ENCODE measurements at regions not wholly inside any gene's neighbourhood (a gene's known extent, or its start where the extent isn't known, plus 50 kb on each side); places are given as distances from the start of the nearest gene placed in this dataset.

DNA sequence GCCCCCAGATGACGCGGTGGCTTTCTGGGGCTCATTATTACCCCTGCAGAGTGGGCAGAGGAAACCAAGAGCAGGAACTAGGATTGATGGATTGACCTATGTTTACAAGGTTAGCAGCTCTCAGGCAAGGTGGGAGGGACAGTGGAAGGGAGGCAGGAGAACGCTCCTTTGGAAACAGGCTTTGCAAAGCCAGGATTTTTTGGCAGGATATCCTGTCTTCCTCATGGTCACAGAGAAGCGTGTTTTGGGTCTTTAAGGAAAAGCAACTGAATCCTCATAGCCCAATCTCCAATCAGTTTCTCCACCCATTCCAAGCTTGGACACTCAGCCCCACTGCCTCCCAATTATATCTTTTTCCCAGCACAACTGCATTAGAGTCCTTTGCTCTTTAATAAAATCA, 105.6 kb upstream of the SOD1 start:
- ChIA-PET POLR2A (interaction anchor here (1.3 kb wide), 1 partner anchor 10 kb away, joined by 3 read pairs; no protein-coding TSS in a partner anchor), CTCF (interaction anchor here (1.0 to 1.6 kb wide), 6 partner anchors 8 to 95 kb away, joined by 3 to 8 read pairs (median 3); no protein-coding TSS in a partner anchor)
- Mint-ChIP-seq H3K36me3 (no peaks in the 10 kb centered on the region), H3K9me3 (0 out of 2 replicates have a peak, but pooled peaks cover 5% of the 10 kb centered on the region), H3K27ac (peak overlapping the region; percentile 96), H3K27me3 (ENCODE audit: low read depth) (peaks cover 21% of the 10 kb centered on the region), H3K4me1 (peaks cover 53% of the 10 kb centered on the region), H3K4me3 (no peak overlapping the region)
- DNase-seq (ENCODE audit: low spot score) (no peak), ATAC-seq (no peak)
- TF ChIP-seq, protein P1, sequence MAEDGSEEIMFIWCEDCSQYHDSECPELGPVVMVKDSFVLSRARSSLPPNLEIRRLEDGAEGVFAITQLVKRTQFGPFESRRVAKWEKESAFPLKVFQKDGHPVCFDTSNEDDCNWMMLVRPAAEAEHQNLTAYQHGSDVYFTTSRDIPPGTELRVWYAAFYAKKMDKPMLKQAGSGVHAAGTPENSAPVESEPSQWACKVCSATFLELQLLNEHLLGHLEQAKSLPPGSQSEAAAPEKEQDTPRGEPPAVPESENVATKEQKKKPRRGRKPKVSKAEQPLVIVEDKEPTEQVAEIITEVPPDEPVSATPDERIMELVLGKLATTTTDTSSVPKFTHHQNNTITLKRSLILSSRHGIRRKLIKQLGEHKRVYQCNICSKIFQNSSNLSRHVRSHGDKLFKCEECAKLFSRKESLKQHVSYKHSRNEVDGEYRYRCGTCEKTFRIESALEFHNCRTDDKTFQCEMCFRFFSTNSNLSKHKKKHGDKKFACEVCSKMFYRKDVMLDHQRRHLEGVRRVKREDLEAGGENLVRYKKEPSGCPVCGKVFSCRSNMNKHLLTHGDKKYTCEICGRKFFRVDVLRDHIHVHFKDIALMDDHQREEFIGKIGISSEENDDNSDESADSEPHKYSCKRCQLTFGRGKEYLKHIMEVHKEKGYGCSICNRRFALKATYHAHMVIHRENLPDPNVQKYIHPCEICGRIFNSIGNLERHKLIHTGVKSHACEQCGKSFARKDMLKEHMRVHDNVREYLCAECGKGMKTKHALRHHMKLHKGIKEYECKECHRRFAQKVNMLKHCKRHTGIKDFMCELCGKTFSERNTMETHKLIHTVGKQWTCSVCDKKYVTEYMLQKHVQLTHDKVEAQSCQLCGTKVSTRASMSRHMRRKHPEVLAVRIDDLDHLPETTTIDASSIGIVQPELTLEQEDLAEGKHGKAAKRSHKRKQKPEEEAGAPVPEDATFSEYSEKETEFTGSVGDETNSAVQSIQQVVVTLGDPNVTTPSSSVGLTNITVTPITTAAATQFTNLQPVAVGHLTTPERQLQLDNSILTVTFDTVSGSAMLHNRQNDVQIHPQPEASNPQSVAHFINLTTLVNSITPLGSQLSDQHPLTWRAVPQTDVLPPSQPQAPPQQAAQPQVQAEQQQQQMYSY (CRISPR knock-in tag; IDR thresholded peaks at IDR 0.05) = peak; percentile 70
- no peak for TF ChIP-seq FOXJ3 (CRISPR knock-in tag; IDR thresholded peaks at IDR 0.05; ENCODE audit: borderline replicate concordance)

DNA sequence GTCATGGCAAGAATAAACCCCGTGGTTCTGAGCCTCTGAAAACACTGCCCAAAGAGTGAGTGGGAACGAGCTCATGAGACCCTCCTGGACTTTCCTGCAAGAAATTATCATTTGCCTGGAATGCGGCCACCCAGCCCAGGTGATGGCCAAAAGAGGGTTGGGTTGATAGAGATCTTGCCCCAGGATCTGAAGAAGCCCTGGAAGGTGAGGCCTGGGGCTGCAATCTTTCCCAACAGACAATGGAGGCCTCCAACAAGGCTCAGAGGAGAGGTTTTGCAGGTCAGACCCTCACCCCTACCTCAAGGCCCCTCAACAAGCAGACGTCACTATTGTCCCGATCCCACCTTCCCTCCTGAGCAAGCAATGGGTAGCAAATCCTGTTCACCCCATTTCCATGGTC, 106.0 kb upstream of the SOD1 start:
- H3K4me3 Mint-ChIP-seq = no peak overlapping the region
- H3K36me3 Mint-ChIP-seq = no peaks in the 10 kb centered on the region
- DNase-seq (ENCODE audit: low spot score) (no peak), ATAC-seq (no peak)
- no peak for TF ChIP-seq ZNF317 (CRISPR knock-in tag; IDR thresholded peaks at IDR 0.05; ENCODE audit: borderline replicate concordance, low read depth)
- TF ChIP-seq, protein P2, sequence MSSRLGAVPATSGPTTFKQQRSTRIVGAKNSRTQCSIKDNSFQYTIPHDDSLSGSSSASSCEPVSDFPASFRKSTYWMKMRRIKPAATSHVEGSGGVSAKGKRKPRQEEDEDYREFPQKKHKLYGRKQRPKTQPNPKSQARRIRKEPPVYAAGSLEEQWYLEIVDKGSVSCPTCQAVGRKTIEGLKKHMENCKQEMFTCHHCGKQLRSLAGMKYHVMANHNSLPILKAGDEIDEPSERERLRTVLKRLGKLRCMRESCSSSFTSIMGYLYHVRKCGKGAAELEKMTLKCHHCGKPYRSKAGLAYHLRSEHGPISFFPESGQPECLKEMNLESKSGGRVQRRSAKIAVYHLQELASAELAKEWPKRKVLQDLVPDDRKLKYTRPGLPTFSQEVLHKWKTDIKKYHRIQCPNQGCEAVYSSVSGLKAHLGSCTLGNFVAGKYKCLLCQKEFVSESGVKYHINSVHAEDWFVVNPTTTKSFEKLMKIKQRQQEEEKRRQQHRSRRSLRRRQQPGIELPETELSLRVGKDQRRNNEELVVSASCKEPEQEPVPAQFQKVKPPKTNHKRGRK (CRISPR knock-in tag; IDR thresholded peaks at IDR 0.05; ENCODE audit: borderline replicate concordance) = no peak
- no peak for TF ChIP-seq JUN (CRISPR knock-in tag; IDR thresholded peaks at IDR 0.05)
- no peak for TF ChIP-seq ZNF671 (CRISPR knock-in tag; IDR thresholded peaks at IDR 0.05)
- no peak for TF ChIP-seq SMAD3 (CRISPR knock-in tag; IDR thresholded peaks at IDR 0.05; ENCODE audit: borderline replicate concordance)
- TF ChIP-seq NR2C2 (CRISPR knock-in tag; IDR thresholded peaks at IDR 0.05) = no peak
- TF ChIP-seq, protein P3, sequence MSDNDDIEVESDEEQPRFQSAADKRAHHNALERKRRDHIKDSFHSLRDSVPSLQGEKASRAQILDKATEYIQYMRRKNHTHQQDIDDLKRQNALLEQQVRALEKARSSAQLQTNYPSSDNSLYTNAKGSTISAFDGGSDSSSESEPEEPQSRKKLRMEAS (CRISPR knock-in tag; IDR thresholded peaks at IDR 0.05) = no peak
- no peak for TF ChIP-seq FOXK1 (CRISPR knock-in tag; IDR thresholded peaks at IDR 0.05)
- TF ChIP-seq NFYB (CRISPR knock-in tag; conservative IDR thresholded peaks at IDR 0.05; ENCODE audit: low read depth) = no peak
- TF ChIP-seq GRHL2 (CRISPR knock-in tag; IDR thresholded peaks at IDR 0.05; ENCODE audit: insufficient replicate concordance, severe bottlenecking) = no peak
- no peak for TF ChIP-seq CREB1 (CRISPR knock-in tag; IDR thresholded peaks at IDR 0.05)
- TF ChIP-seq, protein P4, sequence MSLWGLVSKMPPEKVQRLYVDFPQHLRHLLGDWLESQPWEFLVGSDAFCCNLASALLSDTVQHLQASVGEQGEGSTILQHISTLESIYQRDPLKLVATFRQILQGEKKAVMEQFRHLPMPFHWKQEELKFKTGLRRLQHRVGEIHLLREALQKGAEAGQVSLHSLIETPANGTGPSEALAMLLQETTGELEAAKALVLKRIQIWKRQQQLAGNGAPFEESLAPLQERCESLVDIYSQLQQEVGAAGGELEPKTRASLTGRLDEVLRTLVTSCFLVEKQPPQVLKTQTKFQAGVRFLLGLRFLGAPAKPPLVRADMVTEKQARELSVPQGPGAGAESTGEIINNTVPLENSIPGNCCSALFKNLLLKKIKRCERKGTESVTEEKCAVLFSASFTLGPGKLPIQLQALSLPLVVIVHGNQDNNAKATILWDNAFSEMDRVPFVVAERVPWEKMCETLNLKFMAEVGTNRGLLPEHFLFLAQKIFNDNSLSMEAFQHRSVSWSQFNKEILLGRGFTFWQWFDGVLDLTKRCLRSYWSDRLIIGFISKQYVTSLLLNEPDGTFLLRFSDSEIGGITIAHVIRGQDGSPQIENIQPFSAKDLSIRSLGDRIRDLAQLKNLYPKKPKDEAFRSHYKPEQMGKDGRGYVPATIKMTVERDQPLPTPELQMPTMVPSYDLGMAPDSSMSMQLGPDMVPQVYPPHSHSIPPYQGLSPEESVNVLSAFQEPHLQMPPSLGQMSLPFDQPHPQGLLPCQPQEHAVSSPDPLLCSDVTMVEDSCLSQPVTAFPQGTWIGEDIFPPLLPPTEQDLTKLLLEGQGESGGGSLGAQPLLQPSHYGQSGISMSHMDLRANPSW (CRISPR knock-in tag; conservative IDR thresholded peaks at IDR 0.05; ENCODE audit: low read depth) = no peak
- no peak for TF ChIP-seq ZBTB21 (CRISPR knock-in tag; IDR thresholded peaks at IDR 0.05; ENCODE audit: borderline replicate concordance)
- TF ChIP-seq, protein P5, sequence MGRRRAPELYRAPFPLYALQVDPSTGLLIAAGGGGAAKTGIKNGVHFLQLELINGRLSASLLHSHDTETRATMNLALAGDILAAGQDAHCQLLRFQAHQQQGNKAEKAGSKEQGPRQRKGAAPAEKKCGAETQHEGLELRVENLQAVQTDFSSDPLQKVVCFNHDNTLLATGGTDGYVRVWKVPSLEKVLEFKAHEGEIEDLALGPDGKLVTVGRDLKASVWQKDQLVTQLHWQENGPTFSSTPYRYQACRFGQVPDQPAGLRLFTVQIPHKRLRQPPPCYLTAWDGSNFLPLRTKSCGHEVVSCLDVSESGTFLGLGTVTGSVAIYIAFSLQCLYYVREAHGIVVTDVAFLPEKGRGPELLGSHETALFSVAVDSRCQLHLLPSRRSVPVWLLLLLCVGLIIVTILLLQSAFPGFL (CRISPR knock-in tag; IDR thresholded peaks at IDR 0.05; ENCODE audit: borderline replicate concordance) = no peak
- TF ChIP-seq, protein P6, sequence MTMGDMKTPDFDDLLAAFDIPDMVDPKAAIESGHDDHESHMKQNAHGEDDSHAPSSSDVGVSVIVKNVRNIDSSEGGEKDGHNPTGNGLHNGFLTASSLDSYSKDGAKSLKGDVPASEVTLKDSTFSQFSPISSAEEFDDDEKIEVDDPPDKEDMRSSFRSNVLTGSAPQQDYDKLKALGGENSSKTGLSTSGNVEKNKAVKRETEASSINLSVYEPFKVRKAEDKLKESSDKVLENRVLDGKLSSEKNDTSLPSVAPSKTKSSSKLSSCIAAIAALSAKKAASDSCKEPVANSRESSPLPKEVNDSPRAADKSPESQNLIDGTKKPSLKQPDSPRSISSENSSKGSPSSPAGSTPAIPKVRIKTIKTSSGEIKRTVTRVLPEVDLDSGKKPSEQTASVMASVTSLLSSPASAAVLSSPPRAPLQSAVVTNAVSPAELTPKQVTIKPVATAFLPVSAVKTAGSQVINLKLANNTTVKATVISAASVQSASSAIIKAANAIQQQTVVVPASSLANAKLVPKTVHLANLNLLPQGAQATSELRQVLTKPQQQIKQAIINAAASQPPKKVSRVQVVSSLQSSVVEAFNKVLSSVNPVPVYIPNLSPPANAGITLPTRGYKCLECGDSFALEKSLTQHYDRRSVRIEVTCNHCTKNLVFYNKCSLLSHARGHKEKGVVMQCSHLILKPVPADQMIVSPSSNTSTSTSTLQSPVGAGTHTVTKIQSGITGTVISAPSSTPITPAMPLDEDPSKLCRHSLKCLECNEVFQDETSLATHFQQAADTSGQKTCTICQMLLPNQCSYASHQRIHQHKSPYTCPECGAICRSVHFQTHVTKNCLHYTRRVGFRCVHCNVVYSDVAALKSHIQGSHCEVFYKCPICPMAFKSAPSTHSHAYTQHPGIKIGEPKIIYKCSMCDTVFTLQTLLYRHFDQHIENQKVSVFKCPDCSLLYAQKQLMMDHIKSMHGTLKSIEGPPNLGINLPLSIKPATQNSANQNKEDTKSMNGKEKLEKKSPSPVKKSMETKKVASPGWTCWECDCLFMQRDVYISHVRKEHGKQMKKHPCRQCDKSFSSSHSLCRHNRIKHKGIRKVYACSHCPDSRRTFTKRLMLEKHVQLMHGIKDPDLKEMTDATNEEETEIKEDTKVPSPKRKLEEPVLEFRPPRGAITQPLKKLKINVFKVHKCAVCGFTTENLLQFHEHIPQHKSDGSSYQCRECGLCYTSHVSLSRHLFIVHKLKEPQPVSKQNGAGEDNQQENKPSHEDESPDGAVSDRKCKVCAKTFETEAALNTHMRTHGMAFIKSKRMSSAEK (CRISPR knock-in tag; IDR thresholded peaks at IDR 0.05; ENCODE audit: borderline replicate concordance) = no peak
- TF ChIP-seq EMX1 (CRISPR knock-in tag; IDR thresholded peaks at IDR 0.05) = no peak
- 0 out of 2 replicates have a peak, but pooled peaks cover 5% of the 10 kb centered on the region for H3K9me3 Mint-ChIP-seq
- H3K27ac Mint-ChIP-seq = no peak overlapping the region; the same call in 1 of the 2 replicates
- peaks cover 57% of the 10 kb centered on the region for H3K4me1 Mint-ChIP-seq
- ChIA-PET POLR2A (interaction anchor here (1.3 kb wide), 1 partner anchor 10 kb away, joined by 3 read pairs; no protein-coding TSS in a partner anchor), CTCF (no interaction called here)
- peaks cover 21% of the 10 kb centered on the region for H3K27me3 Mint-ChIP-seq (ENCODE audit: low read depth)

Measured in WTC11 (cell line).